Mesendoderm (in vitro differentiated cells): ENCODE measurements at regions not wholly inside any gene's neighbourhood (a gene's known extent, or its start where the extent isn't known, plus 50 kb on each side); places are given as distances from the start of the nearest gene placed in this dataset.

Source experiments
- DNase-seq: peaks from one replicate; pipeline ENCODE4 v3.0.0; 2013
- H2AK5ac ChIP-seq: 2 replicates; pipeline ENCODE4 v1.6.1; 2013; ENCODE audit warnings: low read length, inconsistent platforms
- H2BK120ac ChIP-seq: 2 replicates; pipeline ENCODE4 v1.6.1; 2013; ENCODE audit warnings: low read depth, mild to moderate bottlenecking, low read length, moderate library complexity, mixed read lengths
- H2BK15ac ChIP-seq: replicated peaks from 2 replicates; pipeline ENCODE4 v1.6.1; 2013; ENCODE audit warnings: low read depth, mild to moderate bottlenecking, moderate library complexity
- H2BK5ac ChIP-seq: 2 replicates; pipeline ENCODE4 v1.6.1; 2013; ENCODE audit warnings: low read length, inconsistent platforms
- H3K18ac ChIP-seq: 2 replicates; pipeline ENCODE4 v1.6.1; 2013; ENCODE audit warnings: mild to moderate bottlenecking, low read length, mixed read lengths
- H3K23ac ChIP-seq: one replicate; pipeline ENCODE4 v1.6.1; 2013; ENCODE audit warnings: low read length
- H3K27ac ChIP-seq: 2 replicates; pipeline ENCODE4 v1.5.1; 2013; ENCODE audit warnings: low read depth, mild to moderate bottlenecking, inconsistent platforms, low read length, moderate library complexity
- H3K27me3 ChIP-seq: 2 replicates; pipeline ENCODE4 v1.6.1; 2013; ENCODE audit warnings: low read length, control low read depth, mild to moderate bottlenecking, inconsistent platforms; ENCODE audit not compliant: insufficient read depth, poor library complexity
- H3K36me3 ChIP-seq: 2 replicates; pipeline ENCODE4 v1.6.1; 2013; ENCODE audit warnings: low read length, inconsistent platforms; ENCODE audit not compliant: control insufficient read depth, insufficient read depth
- H3K4ac ChIP-seq: one replicate; pipeline ENCODE4 v1.6.1; 2013; ENCODE audit warnings: low read depth, mild to moderate bottlenecking, low read length, moderate library complexity
- H3K4me1 ChIP-seq: 2 replicates; pipeline ENCODE4 v1.6.1; 2013; ENCODE audit warnings: low read depth, low read length, inconsistent platforms; ENCODE audit not compliant: control insufficient read depth
- H3K4me2 ChIP-seq: 2 replicates; pipeline ENCODE4 v1.6.1; 2013; ENCODE audit warnings: low read length
- H3K4me3 ChIP-seq: 2 replicates; pipeline ENCODE4 v1.5.1; 2013; ENCODE audit warnings: mild to moderate bottlenecking, low read length
- H3K56ac ChIP-seq: one replicate; pipeline ENCODE4 v1.6.1; 2013; ENCODE audit warnings: low read length
- H3K79me1 ChIP-seq: 2 replicates; pipeline ENCODE4 v1.6.1; 2013; ENCODE audit warnings: low read length, inconsistent platforms
- H3K79me2 ChIP-seq: 2 replicates; pipeline ENCODE4 v1.6.1; 2013; ENCODE audit warnings: mild to moderate bottlenecking, low read length; ENCODE audit not compliant: control insufficient read depth, insufficient read depth
- H3K9ac ChIP-seq: 2 replicates; pipeline ENCODE4 v1.6.1; 2013; ENCODE audit warnings: low read length, inconsistent platforms
- H4K5ac ChIP-seq: one replicate; pipeline ENCODE4 v1.6.1; 2013; ENCODE audit warnings: low read length
- H4K8ac ChIP-seq: one replicate; pipeline ENCODE4 v1.6.1; 2013; ENCODE audit warnings: low read depth, mild to moderate bottlenecking, control low read depth, low read length, moderate library complexity
- WGBS: extraction: QIAGEN DNeasy Blood & Tissue Kit; methylation state at CpG from one replicate; pipeline ENCODE4 v1.1.7; 2013; ENCODE audit warnings: low lambda C conversion rate, missing lambda C conversion rate; ENCODE audit not compliant: insufficient coverage; ENCODE audit errors: extremely low coverage; 5-methylcytosine and 5-hydroxymethylcytosine counted together

- Histone ChIP-seq H3K9ac (no peak overlapping the region), H2AK5ac (no peak overlapping the region), H3K79me2 (no peaks in the 10 kb centered on the region), H3K27ac (no peak overlapping the region), H2BK5ac (no peak overlapping the region), H3K27me3 (no peaks in the 10 kb centered on the region), H2BK120ac (no peak overlapping the region), H3K36me3 (no peaks in the 10 kb centered on the region), H4K5ac (no peak overlapping the region), H3K56ac (no peak overlapping the region), H2BK15ac (no peak overlapping the region), H3K79me1 (no peaks in the 10 kb centered on the region), H3K18ac (no peak overlapping the region), H3K4ac (no peak overlapping the region), H3K4me3 (no peak overlapping the region), H4K8ac (no peak overlapping the region), H3K4me1 (no peaks in the 10 kb centered on the region), H3K23ac (no peak overlapping the region), H3K4me2 (no peak overlapping the region)
- no peak for DNase-seq
- WGBS = no CpG with 5 or more reads among the region's 1 CpG
These were observed 817.5 kb downstream of the SQOR start for GRCh38 chr15:46452297-46452820.

GRCh38 chr15:46456456-46456855, 821.6 kb downstream of the SQOR start:
- DNase-seq = no peak
- Histone ChIP-seq H3K79me1 (no peaks in the 10 kb centered on the region), H3K9ac (no peak overlapping the region), H2BK120ac (no peak overlapping the region), H3K36me3 (no peaks in the 10 kb centered on the region), H2AK5ac (no peak overlapping the region), H2BK5ac (no peak overlapping the region), H3K4me2 (no peak overlapping the region), H3K23ac (no peak overlapping the region), H3K27ac (no peak overlapping the region), H4K5ac (no peak overlapping the region), H3K4me1 (no peaks in the 10 kb centered on the region), H3K4ac (no peak overlapping the region), H3K56ac (no peak overlapping the region), H3K18ac (no peak overlapping the region), H3K79me2 (no peaks in the 10 kb centered on the region), H2BK15ac (no peak overlapping the region), H3K27me3 (no peaks in the 10 kb centered on the region), H3K4me3 (no peak overlapping the region), H4K8ac (no peak overlapping the region)
- WGBS = no CpG with 5 or more reads among the region's 2 CpGs

DNA sequence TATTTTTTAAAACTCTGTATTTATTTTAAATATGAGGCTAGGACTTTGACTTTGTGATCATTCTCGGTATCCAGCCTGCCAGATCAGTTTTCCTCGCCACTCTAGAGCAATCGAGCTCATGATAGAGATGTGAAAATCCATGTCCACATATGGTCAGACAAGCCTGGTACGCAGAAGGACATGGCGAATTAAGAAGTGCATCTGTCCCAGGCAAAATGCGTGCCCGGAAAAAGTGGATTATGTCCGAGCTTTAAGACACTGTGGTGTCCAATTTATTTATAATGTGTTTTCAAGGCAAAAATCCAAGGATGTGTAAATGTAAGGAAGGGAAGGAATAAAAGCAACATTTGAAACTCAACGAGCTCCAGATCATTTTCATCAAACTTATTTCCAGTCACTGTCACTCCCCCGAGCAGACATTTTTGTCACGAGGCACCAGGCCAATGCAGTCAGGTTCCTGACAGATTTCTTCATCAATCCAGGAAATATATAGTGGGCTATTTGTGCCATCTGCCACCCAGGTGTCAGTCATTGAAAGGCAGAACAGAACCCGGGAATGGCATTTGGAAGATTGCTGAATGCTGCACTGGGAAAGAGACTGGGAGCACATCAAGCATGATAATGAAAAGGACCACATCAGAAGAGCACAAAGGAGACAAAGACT, 825.7 kb downstream of the SQOR start:
- no peak overlapping the region for H3K4me2 ChIP-seq
- H2BK120ac ChIP-seq = no peak overlapping the region
- no peak overlapping the region for H3K4ac ChIP-seq
- no peak overlapping the region for H2BK5ac ChIP-seq
- no peak overlapping the region for H4K5ac ChIP-seq
- H3K18ac ChIP-seq = no peak overlapping the region
- no peak overlapping the region for H4K8ac ChIP-seq
- H3K27me3 ChIP-seq = no peaks in the 10 kb centered on the region
- H3K27ac ChIP-seq = no peak overlapping the region
- no peak overlapping the region for H3K9ac ChIP-seq
- H3K79me2 ChIP-seq = no peaks in the 10 kb centered on the region
- H2AK5ac ChIP-seq = no peak overlapping the region
- H2BK15ac ChIP-seq = no peak overlapping the region
- no peak overlapping the region for H3K56ac ChIP-seq
- H3K23ac ChIP-seq = no peak overlapping the region
- H3K4me1 ChIP-seq = no peaks in the 10 kb centered on the region
- no CpG with 5 or more reads among the region's 12 CpGs for WGBS
- no peaks in the 10 kb centered on the region for H3K36me3 ChIP-seq
- DNase-seq = no peak
- H3K4me3 ChIP-seq = no peak overlapping the region
- no peaks in the 10 kb centered on the region for H3K79me1 ChIP-seq

- Histone ChIP-seq H4K5ac (no peak overlapping the region), H3K4me1 (no peaks in the 10 kb centered on the region), H2BK120ac (no peak overlapping the region), H3K23ac (no peak overlapping the region), H3K36me3 (no peaks in the 10 kb centered on the region), H3K4ac (no peak overlapping the region), H2AK5ac (no peak overlapping the region), H3K18ac (no peak overlapping the region), H3K27me3 (no peaks in the 10 kb centered on the region), H4K8ac (no peak overlapping the region), H2BK5ac (no peak overlapping the region), H2BK15ac (no peak overlapping the region), H3K56ac (no peak overlapping the region), H3K4me2 (no peak overlapping the region), H3K79me1 (no peaks in the 10 kb centered on the region), H3K4me3 (no peak overlapping the region), H3K9ac (no peak overlapping the region), H3K27ac (no peak overlapping the region), H3K79me2 (no peaks in the 10 kb centered on the region)
- no peak for DNase-seq
- WGBS = no CpG with 5 or more reads among the region's 2 CpGs
These were observed 826.6 kb downstream of the SQOR start for GRCh38 chr15:46461416-46461815.

GRCh38 chr15:46467041-46467440, 832.2 kb downstream of the SQOR start:
- Histone ChIP-seq H3K27me3 (no peaks in the 10 kb centered on the region), H3K4me1 (no peaks in the 10 kb centered on the region), H3K79me2 (no peaks in the 10 kb centered on the region), H3K4me3 (no peak overlapping the region), H3K23ac (no peak overlapping the region), H2BK15ac (no peak overlapping the region), H4K5ac (no peak overlapping the region), H3K4ac (no peak overlapping the region), H3K27ac (no peak overlapping the region), H2BK120ac (no peak overlapping the region), H3K4me2 (no peak overlapping the region), H3K79me1 (no peaks in the 10 kb centered on the region), H3K18ac (no peak overlapping the region), H4K8ac (peak overlapping the region; percentile 28), H3K9ac (no peak overlapping the region), H2AK5ac (no peak overlapping the region), H3K56ac (no peak overlapping the region), H3K36me3 (no peaks in the 10 kb centered on the region), H2BK5ac (no peak overlapping the region)
- no peak for DNase-seq
- no CpG with 5 or more reads among the region's 1 CpG for WGBS

- Histone ChIP-seq H3K56ac (no peak overlapping the region), H3K9ac (no peak overlapping the region), H3K27me3 (no peaks in the 10 kb centered on the region), H3K4ac (no peak overlapping the region), H3K18ac (no peak overlapping the region), H3K36me3 (no peaks in the 10 kb centered on the region), H3K4me3 (no peak overlapping the region), H2BK15ac (no peak overlapping the region), H2BK120ac (no peak overlapping the region), H3K27ac (no peak overlapping the region), H3K4me1 (no peaks in the 10 kb centered on the region), H3K79me2 (no peaks in the 10 kb centered on the region), H4K5ac (no peak overlapping the region), H3K23ac (no peak overlapping the region), H3K79me1 (no peaks in the 10 kb centered on the region), H2AK5ac (no peak overlapping the region), H2BK5ac (no peak overlapping the region), H3K4me2 (no peak overlapping the region), H4K8ac (no peak overlapping the region)
- no CpG with 5 or more reads among the region's 1 CpG for WGBS
- no peak for DNase-seq
These were observed 836.3 kb downstream of the SQOR start for GRCh38 chr15:46471096-46471495.
